ENCODE measurements at regions not wholly inside any gene's neighbourhood (a gene's known extent, or its start where the extent isn't known, plus 50 kb on each side); places are given as distances from the start of the nearest gene placed in this dataset.

DNA sequence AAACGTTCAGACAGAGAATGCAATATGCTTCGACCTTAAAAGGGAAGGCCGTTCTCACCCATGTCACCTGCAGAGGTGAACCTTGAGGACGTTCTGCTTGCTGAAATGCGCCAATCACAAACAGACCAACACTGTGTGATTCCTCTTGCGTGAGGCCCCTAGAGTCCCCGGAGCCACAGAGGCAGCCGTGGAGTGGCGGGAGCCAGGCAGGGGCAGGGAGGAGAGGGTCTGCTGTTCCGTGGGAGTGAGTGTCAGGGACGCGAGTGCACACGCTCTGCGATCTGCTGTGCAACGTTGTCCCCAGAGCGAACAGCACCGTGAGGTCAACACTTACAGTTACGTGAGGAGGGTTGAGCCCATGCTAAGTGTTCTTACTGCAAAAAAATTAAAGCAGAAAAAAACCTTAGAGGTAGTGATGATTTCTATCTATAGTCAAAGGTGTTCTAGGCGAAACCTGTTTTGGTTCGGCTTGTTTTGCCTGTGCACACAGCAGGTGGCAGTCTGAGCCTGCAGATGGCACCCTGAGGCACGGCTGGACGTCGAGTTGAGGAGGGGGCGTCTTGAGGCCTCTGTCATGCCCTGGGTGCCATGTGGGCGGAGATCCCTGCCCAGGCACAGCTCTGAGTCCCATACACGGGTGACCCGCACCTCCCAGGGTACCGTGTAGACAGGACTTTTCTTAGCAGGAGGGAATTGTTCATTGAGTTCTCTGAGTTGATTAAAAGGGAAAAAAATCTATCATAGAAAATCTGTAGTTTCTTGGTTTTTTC lies 71.7 kb upstream of the FRMD1 start:
- no peak overlapping the region for H3K27ac ChIP-seq (ENCODE audit: insufficient read length, low read depth, low read length)
- Mint-ChIP-seq H3K4me1 (peaks cover 32 to 33% of the 10 kb centered on the region in 2 experiments), H3K36me3 (ENCODE audit: insufficient read depth in 1 of 3, low read depth in 3 of 3) (no peaks in the 10 kb centered on the region), H3K9me3 (no peaks in the 10 kb centered on the region), H3K27me3 (ENCODE audit: low read depth) (peaks cover 3% of the 10 kb centered on the region; the same call in 1 of the 2 replicates), H3K27ac (peak overlapping the region in 2 of 3 experiments; percentile 35 to 77; a peak in 2 of 7 replicates), H3K4me3 (no peak overlapping the region)
- no peaks in the 10 kb centered on the region for H3K79me1 ChIP-seq (ENCODE audit: insufficient read depth, low read depth, low read length, poor library complexity, severe bottlenecking)
- H2BK120ac ChIP-seq (ENCODE audit: low read depth, low read length, poor library complexity, severe bottlenecking) = no peak overlapping the region
- no peak overlapping the region for H3K18ac ChIP-seq (ENCODE audit: insufficient read length, low read depth, low read length)
- H2BK20ac ChIP-seq (ENCODE audit: low read depth, low read length, poor library complexity, severe bottlenecking) = no peak overlapping the region
- H3K4ac ChIP-seq (ENCODE audit: low read depth, low read length) = no peak overlapping the region
- H3K23ac ChIP-seq (ENCODE audit: insufficient read length, low read depth, low read length) = no peak overlapping the region
- H2AFZ ChIP-seq (ENCODE audit: low read length) = no peak overlapping the region
- no peak overlapping the region for H2BK5ac ChIP-seq (ENCODE audit: insufficient read length, low read length)
- H3K4me1 ChIP-seq (ENCODE audit: insufficient read depth, low read length) = 0 out of 2 replicates have a peak, but pooled peaks cover 3% of the 10 kb centered on the region
- H4K20me1 ChIP-seq (ENCODE audit: control insufficient read depth, insufficient read depth, insufficient read length) = no peaks in the 10 kb centered on the region
- no peak overlapping the region for H3K4me2 ChIP-seq (ENCODE audit: insufficient read depth, insufficient read length, low read length)
- H2BK12ac ChIP-seq (ENCODE audit: insufficient read length, low read depth, low read length) = no peak overlapping the region
- H3K23me2 ChIP-seq (ENCODE audit: insufficient read length, low read depth, low read length, poor library complexity, severe bottlenecking) = peaks cover 5% of the 10 kb centered on the region
- DNase-seq = peak; percentile 41
- no peaks in the 10 kb centered on the region for H3K79me2 ChIP-seq (ENCODE audit: insufficient read depth, low read length)
- no peak overlapping the region for H4K5ac ChIP-seq (ENCODE audit: insufficient read length, low read depth, low read length)
- H3K9ac ChIP-seq (ENCODE audit: extremely low read depth, insufficient read length, low read length) = no peak overlapping the region
- H4K91ac ChIP-seq (ENCODE audit: insufficient read length, low read depth, low read length) = no peak overlapping the region
- no peak overlapping the region for H3K14ac ChIP-seq (ENCODE audit: insufficient read depth, low read length)
- no CpG with 5 or more reads among the region's 28 CpGs for whole genome bisulfite sequencing (ENCODE audit: extremely low coverage, insufficient read length, low lambda C conversion rate)
- H3K56ac ChIP-seq (ENCODE audit: insufficient read length, low read depth, low read length) = no peak overlapping the region
- no peak overlapping the region for H4K8ac ChIP-seq (replicated peaks; ENCODE audit: insufficient read length, low read depth, low read length)
- no peak overlapping the region for H3T11ph ChIP-seq (ENCODE audit: low read length)
- TF ChIP-seq CTCF (conservative IDR thresholded peaks at IDR 0.05) = peak; percentile 58; the same call in 2 of the 3 replicates
- no peak overlapping the region for H2AK5ac ChIP-seq (ENCODE audit: insufficient read length, low read length)
- H2BK15ac ChIP-seq (ENCODE audit: low read depth, low read length) = no peak overlapping the region
- H3K9me3 ChIP-seq (ENCODE audit: control insufficient read depth, low read depth, low read length) = no peaks in the 10 kb centered on the region
- no peaks in the 10 kb centered on the region for H3K27me3 ChIP-seq (ENCODE audit: insufficient read depth, low read length)
